Esophagus squamous epithelium (tissue), 4 donors: ENCODE measurements at regions not wholly inside any gene's neighbourhood (a gene's known extent, or its start where the extent isn't known, plus 50 kb on each side); places are given as distances from the start of the nearest gene placed in this dataset.

Experiments
- POLR2A ChIP-seq, 4 donors: fragments of 450-650 bp; IDR thresholded peaks; one replicate each; pipeline ENCODE4 v1.6.1; 2017; ENCODE audit warnings: antibody characterized with exemption in 4 of 4, mild to moderate bottlenecking in 4 of 4, moderate library complexity in 3 of 4
- TF ChIP-seq, protein P1 (sequence below), 6 experiments: fragments of 450-650 bp in 4 of 6; fragments of 200-600 bp in 2 of 6; sonication (generic) in 2 of 6; IDR thresholded peaks; one replicate each; pipeline ENCODE4 v1.5.1; 2016 to 2019; ENCODE audit warnings: antibody characterized with exemption in 6 of 6, mild to moderate bottlenecking in 4 of 6, moderate library complexity in 4 of 6

DNA sequence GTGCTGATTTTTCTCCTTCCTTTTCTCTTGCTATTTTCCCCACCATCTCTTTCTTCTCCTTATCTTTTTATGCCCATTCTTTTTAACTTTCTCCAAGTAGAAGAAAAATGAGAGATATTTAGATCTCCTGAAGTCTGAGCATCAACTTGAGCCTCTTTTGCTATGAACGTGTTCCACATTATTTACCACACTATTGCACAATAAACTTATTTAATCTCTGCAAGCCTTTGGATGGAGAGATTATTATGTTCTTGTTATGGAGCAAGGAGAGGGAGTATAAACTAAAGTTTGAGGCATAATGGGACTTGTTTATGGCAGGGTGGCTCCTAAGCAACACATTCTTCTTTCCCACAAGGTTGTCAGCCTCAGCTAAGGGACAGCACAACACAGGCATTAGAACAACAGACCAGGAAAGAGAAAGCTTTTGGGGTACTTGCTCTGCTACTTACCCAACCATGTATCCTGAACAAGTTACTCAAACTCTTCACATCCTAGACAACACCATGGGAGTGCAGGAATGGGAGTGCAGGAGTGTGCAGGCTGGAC is 365.5 kb upstream of the BOD1L1 start:
- TF ChIP-seq, protein P1, sequence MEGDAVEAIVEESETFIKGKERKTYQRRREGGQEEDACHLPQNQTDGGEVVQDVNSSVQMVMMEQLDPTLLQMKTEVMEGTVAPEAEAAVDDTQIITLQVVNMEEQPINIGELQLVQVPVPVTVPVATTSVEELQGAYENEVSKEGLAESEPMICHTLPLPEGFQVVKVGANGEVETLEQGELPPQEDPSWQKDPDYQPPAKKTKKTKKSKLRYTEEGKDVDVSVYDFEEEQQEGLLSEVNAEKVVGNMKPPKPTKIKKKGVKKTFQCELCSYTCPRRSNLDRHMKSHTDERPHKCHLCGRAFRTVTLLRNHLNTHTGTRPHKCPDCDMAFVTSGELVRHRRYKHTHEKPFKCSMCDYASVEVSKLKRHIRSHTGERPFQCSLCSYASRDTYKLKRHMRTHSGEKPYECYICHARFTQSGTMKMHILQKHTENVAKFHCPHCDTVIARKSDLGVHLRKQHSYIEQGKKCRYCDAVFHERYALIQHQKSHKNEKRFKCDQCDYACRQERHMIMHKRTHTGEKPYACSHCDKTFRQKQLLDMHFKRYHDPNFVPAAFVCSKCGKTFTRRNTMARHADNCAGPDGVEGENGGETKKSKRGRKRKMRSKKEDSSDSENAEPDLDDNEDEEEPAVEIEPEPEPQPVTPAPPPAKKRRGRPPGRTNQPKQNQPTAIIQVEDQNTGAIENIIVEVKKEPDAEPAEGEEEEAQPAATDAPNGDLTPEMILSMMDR (IDR thresholded peaks at IDR 0.05) = no peak
- TF ChIP-seq POLR2A (IDR thresholded peaks at IDR 0.05) = no peak
